ENCODE measurements at regions not wholly inside any gene's neighbourhood (a gene's known extent, or its start where the extent isn't known, plus 50 kb on each side); places are given as distances from the start of the nearest gene placed in this dataset.
"Not testable (repeated sequence)": the region's sequence is repeated elsewhere in the genome, so short reads cannot be mapped to it uniquely, and the experiment has no call there.

GRCh38 chr19:30942636-30943035 lies 406.6 kb downstream of the TSHZ3 start:
- DNase-seq (ENCODE audit: low spot score), result no peak

- DNase-seq (ENCODE audit: low spot score), result no peak
These were observed 407.6 kb downstream of the TSHZ3 start for GRCh38 chr19:30941591-30941990.

- no peak for DNase-seq (ENCODE audit: low spot score)
These were observed 413.0 kb downstream of the TSHZ3 start for GRCh38 chr19:30936276-30936675.

GRCh38 chr19:30935146-30935545 lies 414.1 kb downstream of the TSHZ3 start:
- DNase-seq (ENCODE audit: low spot score), result no peak

- not testable (repeated sequence) for DNase-seq (ENCODE audit: low spot score)
These were observed 415.8 kb downstream of the TSHZ3 start for GRCh38 chr19:30933454-30933853.

GRCh38 chr19:30932854-30933253 lies 416.4 kb downstream of the TSHZ3 start:
- DNase-seq (ENCODE audit: low spot score), result no peak

GRCh38 chr19:30930941-30931706 lies 418.1 kb downstream of the TSHZ3 start:
- DNase-seq (ENCODE audit: low spot score), result no peak

GRCh38 chr19:30927705-30928104 lies 421.5 kb downstream of the TSHZ3 start:
- no peak for DNase-seq (ENCODE audit: low spot score)

GRCh38 chr19:30924670-30925069 lies 424.6 kb downstream of the TSHZ3 start:
- no peak for DNase-seq (ENCODE audit: low spot score)

GRCh38 chr19:30924069-30924636 lies 425.1 kb downstream of the TSHZ3 start:
- DNase-seq (ENCODE audit: low spot score), result no peak

- DNase-seq (ENCODE audit: low spot score), result no peak
These were observed 425.6 kb downstream of the TSHZ3 start for GRCh38 chr19:30923621-30924020.

- DNase-seq (ENCODE audit: low spot score), result no peak
These were observed 426.1 kb downstream of the TSHZ3 start for GRCh38 chr19:30923096-30923495.

GRCh38 chr19:30920222-30920621 lies 429.0 kb downstream of the TSHZ3 start:
- no peak for DNase-seq (ENCODE audit: low spot score)

- no peak for DNase-seq (ENCODE audit: low spot score)
These were observed 429.5 kb downstream of the TSHZ3 start for GRCh38 chr19:30919737-30920136.

- DNase-seq (ENCODE audit: low spot score), result no peak
These were observed 433.0 kb downstream of the TSHZ3 start for GRCh38 chr19:30916238-30916637.

- no peak for DNase-seq (ENCODE audit: low spot score)
These were observed 437.7 kb downstream of the TSHZ3 start for GRCh38 chr19:30911491-30911890.

- DNase-seq (ENCODE audit: low spot score), result no peak
These were observed 438.6 kb downstream of the TSHZ3 start for GRCh38 chr19:30910485-30911240.

GRCh38 chr19:30909216-30909615 lies 440.0 kb downstream of the TSHZ3 start:
- DNase-seq (ENCODE audit: low spot score), result no peak

GRCh38 chr19:30908262-30908771 lies 440.9 kb downstream of the TSHZ3 start:
- no peak for DNase-seq (ENCODE audit: low spot score)

GRCh38 chr19:30906871-30907270 lies 442.4 kb downstream of the TSHZ3 start:
- DNase-seq (ENCODE audit: low spot score), result no peak

- no peak for DNase-seq (ENCODE audit: low spot score)
These were observed 449.2 kb downstream of the TSHZ3 start for GRCh38 chr19:30900051-30900450.

- no peak for DNase-seq (ENCODE audit: low spot score)
These were observed 450.7 kb downstream of the TSHZ3 start for GRCh38 chr19:30898353-30899103.

Data from left forelimb (tissue), 1 donor.